ENCODE measurements at regions not wholly inside any gene's neighbourhood (a gene's known extent, or its start where the extent isn't known, plus 50 kb on each side); places are given as distances from the start of the nearest gene placed in this dataset.

DNA sequence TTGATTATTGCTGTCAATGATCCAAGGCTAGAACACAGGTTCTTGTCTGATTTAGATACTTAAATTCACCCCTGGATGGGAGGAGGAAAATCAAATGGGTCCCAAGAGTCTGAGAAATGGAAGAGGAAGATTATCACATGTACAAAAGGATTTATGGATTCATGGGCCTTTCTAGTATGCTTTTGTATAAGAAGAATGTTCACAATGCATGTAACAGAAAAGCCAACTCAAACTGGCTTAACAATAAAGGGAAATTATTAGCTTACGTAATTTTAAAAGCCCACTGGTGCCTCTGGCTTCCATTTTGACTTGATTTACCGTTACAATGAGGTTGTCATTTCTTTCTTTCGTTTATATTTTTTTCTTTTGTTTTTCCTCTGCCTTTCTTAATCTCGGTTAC lies 782.5 kb upstream of the GRM7 start:
- TF ChIP-seq, protein P1, sequence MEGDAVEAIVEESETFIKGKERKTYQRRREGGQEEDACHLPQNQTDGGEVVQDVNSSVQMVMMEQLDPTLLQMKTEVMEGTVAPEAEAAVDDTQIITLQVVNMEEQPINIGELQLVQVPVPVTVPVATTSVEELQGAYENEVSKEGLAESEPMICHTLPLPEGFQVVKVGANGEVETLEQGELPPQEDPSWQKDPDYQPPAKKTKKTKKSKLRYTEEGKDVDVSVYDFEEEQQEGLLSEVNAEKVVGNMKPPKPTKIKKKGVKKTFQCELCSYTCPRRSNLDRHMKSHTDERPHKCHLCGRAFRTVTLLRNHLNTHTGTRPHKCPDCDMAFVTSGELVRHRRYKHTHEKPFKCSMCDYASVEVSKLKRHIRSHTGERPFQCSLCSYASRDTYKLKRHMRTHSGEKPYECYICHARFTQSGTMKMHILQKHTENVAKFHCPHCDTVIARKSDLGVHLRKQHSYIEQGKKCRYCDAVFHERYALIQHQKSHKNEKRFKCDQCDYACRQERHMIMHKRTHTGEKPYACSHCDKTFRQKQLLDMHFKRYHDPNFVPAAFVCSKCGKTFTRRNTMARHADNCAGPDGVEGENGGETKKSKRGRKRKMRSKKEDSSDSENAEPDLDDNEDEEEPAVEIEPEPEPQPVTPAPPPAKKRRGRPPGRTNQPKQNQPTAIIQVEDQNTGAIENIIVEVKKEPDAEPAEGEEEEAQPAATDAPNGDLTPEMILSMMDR (IDR thresholded peaks at IDR 0.05) = no peak
- TF ChIP-seq POLR2AphosphoS5 (IDR thresholded peaks at IDR 0.05) (no peak), EP300 (IDR thresholded peaks at IDR 0.05) (no peak), POLR2A (IDR thresholded peaks at IDR 0.05; ENCODE audit: low read depth) (no peak)
